ENCODE measurements at regions not wholly inside any gene's neighbourhood (a gene's known extent, or its start where the extent isn't known, plus 50 kb on each side); places are given as distances from the start of the nearest gene placed in this dataset.
"Not testable (repeated sequence)": the region's sequence is repeated elsewhere in the genome, so short reads cannot be mapped to it uniquely, and the experiment has no call there.

DNA sequence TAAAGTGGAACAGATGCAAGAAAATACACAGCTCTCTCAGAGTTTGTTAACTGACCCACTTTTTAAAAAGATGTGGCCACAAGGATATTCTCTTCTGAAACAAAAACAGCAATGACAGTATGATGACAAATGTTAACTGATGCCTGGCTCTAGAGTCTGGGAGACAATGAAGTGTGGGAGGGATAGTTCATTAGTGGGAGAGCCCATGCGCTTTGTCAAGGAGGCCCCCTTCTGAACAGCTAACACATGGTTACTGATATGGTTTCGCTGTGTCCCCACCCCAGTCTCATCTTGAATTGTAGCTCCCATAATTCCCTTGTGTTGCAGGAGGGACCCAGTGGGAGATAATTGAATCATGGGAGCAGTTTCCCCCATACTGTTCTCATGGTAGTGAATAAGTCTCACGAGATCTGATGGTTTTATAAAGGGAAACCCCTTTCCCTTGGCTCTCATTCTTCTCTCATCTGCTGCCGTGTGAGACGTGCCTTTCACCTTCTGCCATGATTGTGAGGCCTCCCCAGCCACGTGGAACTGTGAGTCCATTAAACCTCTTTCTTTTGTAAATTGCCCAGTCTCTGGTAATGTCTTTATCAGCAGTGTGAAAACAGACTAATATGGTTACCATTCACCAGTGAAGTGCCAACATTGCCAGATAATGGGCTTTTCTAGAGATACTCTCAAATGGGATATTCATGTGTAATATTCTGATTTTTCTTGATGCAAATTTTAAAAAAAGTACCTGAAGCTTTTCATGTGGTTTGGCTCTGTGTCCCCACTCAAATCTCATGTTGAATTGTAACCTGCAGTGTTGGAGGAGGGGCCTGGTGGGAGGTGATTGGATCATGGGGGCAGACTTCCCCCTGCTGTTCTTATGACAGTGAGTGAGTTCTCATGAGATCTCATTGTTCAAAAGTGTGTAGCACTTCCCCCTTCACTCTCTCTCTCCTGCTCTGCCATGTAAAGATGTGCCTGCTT is 435.8 kb downstream of the SHISA9 start:
- not testable (repeated sequence) for TF ChIP-seq EZH2 (IDR thresholded peaks at IDR 0.05; ENCODE audit: borderline replicate concordance, low read length)
- TF ChIP-seq, protein P1, sequence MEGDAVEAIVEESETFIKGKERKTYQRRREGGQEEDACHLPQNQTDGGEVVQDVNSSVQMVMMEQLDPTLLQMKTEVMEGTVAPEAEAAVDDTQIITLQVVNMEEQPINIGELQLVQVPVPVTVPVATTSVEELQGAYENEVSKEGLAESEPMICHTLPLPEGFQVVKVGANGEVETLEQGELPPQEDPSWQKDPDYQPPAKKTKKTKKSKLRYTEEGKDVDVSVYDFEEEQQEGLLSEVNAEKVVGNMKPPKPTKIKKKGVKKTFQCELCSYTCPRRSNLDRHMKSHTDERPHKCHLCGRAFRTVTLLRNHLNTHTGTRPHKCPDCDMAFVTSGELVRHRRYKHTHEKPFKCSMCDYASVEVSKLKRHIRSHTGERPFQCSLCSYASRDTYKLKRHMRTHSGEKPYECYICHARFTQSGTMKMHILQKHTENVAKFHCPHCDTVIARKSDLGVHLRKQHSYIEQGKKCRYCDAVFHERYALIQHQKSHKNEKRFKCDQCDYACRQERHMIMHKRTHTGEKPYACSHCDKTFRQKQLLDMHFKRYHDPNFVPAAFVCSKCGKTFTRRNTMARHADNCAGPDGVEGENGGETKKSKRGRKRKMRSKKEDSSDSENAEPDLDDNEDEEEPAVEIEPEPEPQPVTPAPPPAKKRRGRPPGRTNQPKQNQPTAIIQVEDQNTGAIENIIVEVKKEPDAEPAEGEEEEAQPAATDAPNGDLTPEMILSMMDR (conservative IDR thresholded peaks at IDR 0.05 in 1 of 2, IDR thresholded peaks at IDR 0.05 in 1 of 2; ENCODE audit: extremely low read depth in 1 of 2, insufficient read depth in 1 of 2, low read depth in 1 of 2, low read length in 2 of 2) = not testable (repeated sequence)
